SK-N-SH treated with all-trans-retinoic acid at 6 μM for 48 hours (cell line): ENCODE measurements at regions not wholly inside any gene's neighbourhood (a gene's known extent, or its start where the extent isn't known, plus 50 kb on each side); places are given as distances from the start of the nearest gene placed in this dataset.

Source experiments
- ATAC-seq: fragments of 200-7000 bp; cut with Tn5 transposase; 3 replicates; pipeline ENCODE4 v1.9.1; 2020; ENCODE audit warnings: mild to moderate bottlenecking, moderate library complexity
- ARNTL ChIP-seq: fragments of 450-650 bp; formaldehyde crosslinking; IDR thresholded peaks from 2 replicates; pipeline ENCODE4 v1.5.0; 2020; ENCODE audit warnings: low read depth, mild to moderate bottlenecking, moderate library complexity, borderline replicate concordance
- BACH2 ChIP-seq: fragments of 250-450 bp; sonication (Bioruptor Pico); IDR thresholded peaks from 2 replicates; pipeline ENCODE4 v1.9.0; 2021; ENCODE audit warnings: mild to moderate bottlenecking, borderline replicate concordance
- CREB5 ChIP-seq: fragments of 250-450 bp; sonication (Bioruptor Pico); IDR thresholded peaks from 2 replicates; pipeline ENCODE4 v1.5.1; 2020; ENCODE audit warnings: low read depth, mild to moderate bottlenecking, moderate library complexity
- CSDC2 ChIP-seq: fragments of 250-450 bp; sonication (Bioruptor Pico); IDR thresholded peaks from 2 replicates; pipeline ENCODE4 v1.5.0; 2020; ENCODE audit warnings: mild to moderate bottlenecking, moderate library complexity
- CSRNP3 ChIP-seq: fragments of 250-450 bp; sonication (Bioruptor Pico); IDR thresholded peaks from 2 replicates; pipeline ENCODE4 v1.5.1; 2021; ENCODE audit warnings: mild to moderate bottlenecking, moderate library complexity
- ESRRG ChIP-seq: fragments of 250-450 bp; sonication (Bioruptor Pico); IDR thresholded peaks from 2 replicates; pipeline ENCODE4 v1.6.1; 2021; ENCODE audit warnings: mild to moderate bottlenecking
- GLIS3 ChIP-seq: fragments of 250-450 bp; sonication (Bioruptor Pico); IDR thresholded peaks from 2 replicates; pipeline ENCODE4 v1.5.0; 2020; ENCODE audit warnings: mild to moderate bottlenecking, moderate library complexity
- ISL1 ChIP-seq: fragments of 250-450 bp; sonication (Bioruptor Pico); IDR thresholded peaks from 2 replicates; pipeline ENCODE4 v2.1.2; 2022; ENCODE audit warnings: mild to moderate bottlenecking, moderate library complexity
- OSR1 ChIP-seq: fragments of 250-450 bp; sonication (Bioruptor Pico); IDR thresholded peaks from 2 replicates; pipeline ENCODE4 v1.8.0; 2022; ENCODE audit warnings: moderate library complexity, mild to moderate bottlenecking, inconsistent platforms
- PPARA ChIP-seq: fragments of 250-450 bp; sonication (Bioruptor Pico); IDR thresholded peaks from 2 replicates; pipeline ENCODE4 v1.5.0; 2020; ENCODE audit warnings: mild to moderate bottlenecking, borderline replicate concordance
- RARB ChIP-seq: fragments of 250-450 bp; sonication (Bioruptor Pico); IDR thresholded peaks from 2 replicates; pipeline ENCODE4 v1.8.0; 2021; ENCODE audit warnings: mild to moderate bottlenecking, moderate library complexity
- SNAI2 ChIP-seq: fragments of 250-450 bp; sonication (Bioruptor Pico); IDR thresholded peaks from 2 replicates; pipeline ENCODE4 v1.5.0; 2020; ENCODE audit warnings: mild to moderate bottlenecking, moderate library complexity
- TSHZ2 ChIP-seq: fragments of 250-450 bp; sonication (Bioruptor Pico); IDR thresholded peaks from 2 replicates; pipeline ENCODE4 v1.5.0; 2020; ENCODE audit warnings: mild to moderate bottlenecking, moderate library complexity
- ZC3H10 ChIP-seq: fragments of 250-450 bp; sonication (Bioruptor Pico); IDR thresholded peaks from 2 replicates; pipeline ENCODE4 v1.5.1; 2021; ENCODE audit warnings: mild to moderate bottlenecking, moderate library complexity
- ZFP3 ChIP-seq: fragments of 250-450 bp; sonication (Bioruptor Pico); IDR thresholded peaks from 2 replicates; pipeline ENCODE4 v1.5.0; 2020; ENCODE audit warnings: mild to moderate bottlenecking, moderate library complexity
- ZFP30 ChIP-seq: fragments of 450-650 bp; formaldehyde crosslinking; IDR thresholded peaks from 2 replicates; pipeline ENCODE4 v1.5.0; 2022; ENCODE audit warnings: mild to moderate bottlenecking, moderate library complexity
- ZNF70 ChIP-seq: fragments of 450-650 bp; formaldehyde crosslinking; IDR thresholded peaks from 2 replicates; pipeline ENCODE4 v1.5.0; 2020; ENCODE audit warnings: mild to moderate bottlenecking, moderate library complexity
- ZNF8 ChIP-seq: fragments of 450-650 bp; formaldehyde crosslinking; IDR thresholded peaks from 2 replicates; pipeline ENCODE4 v1.5.0; 2020; ENCODE audit warnings: mild to moderate bottlenecking, moderate library complexity
- TF ChIP-seq, protein P1 (sequence below): fragments of 250-450 bp; sonication (Bioruptor Pico); IDR thresholded peaks from 2 replicates; pipeline ENCODE4 v1.8.0; 2021; ENCODE audit warnings: low read depth, mild to moderate bottlenecking, moderate library complexity, borderline replicate concordance
- TF ChIP-seq, protein P2 (sequence below): fragments of 250-450 bp; sonication (Bioruptor Pico); IDR thresholded peaks from 2 replicates; pipeline ENCODE4 v1.8.0; 2020; ENCODE audit warnings: mild to moderate bottlenecking, moderate library complexity, borderline replicate concordance

DNA sequence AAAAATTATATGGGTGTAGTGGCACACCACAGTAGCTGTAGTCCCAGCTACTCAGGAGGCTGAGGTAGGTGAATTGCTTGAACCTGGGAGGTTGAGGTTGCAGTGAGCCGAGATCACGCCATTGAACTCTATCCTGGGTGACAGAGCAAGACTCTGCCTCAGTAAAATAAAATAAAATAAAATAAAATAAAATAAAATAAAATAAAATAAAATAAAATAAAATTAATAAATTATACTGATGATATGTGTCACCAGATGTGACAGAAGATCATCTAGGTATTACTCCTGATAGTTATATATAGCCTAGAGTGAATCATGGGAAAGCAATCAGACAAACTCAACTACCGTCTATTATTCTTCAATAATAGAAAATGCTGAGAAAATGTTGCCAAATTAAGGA, 972.5 kb downstream of the MRPL39 start:
- no peak for ATAC-seq
- TF ChIP-seq ARNTL (CRISPR knock-in tag) (no peak), CSDC2 (CRISPR knock-in tag) (no peak), RARB (CRISPR knock-in tag) (no peak), OSR1 (CRISPR knock-in tag) (no peak), CSRNP3 (CRISPR knock-in tag) (no peak), ZNF70 (CRISPR knock-in tag) (no peak), ISL1 (CRISPR knock-in tag) (no peak), TSHZ2 (CRISPR knock-in tag) (no peak), PPARA (no peak), GLIS3 (CRISPR knock-in tag) (no peak), ESRRG (CRISPR knock-in tag) (no peak), BACH2 (CRISPR knock-in tag) (no peak), ZNF8 (no peak), ZC3H10 (no peak), ZFP3 (CRISPR knock-in tag) (no peak), ZFP30 (CRISPR knock-in tag) (no peak), CREB5 (CRISPR knock-in tag) (no peak), SNAI2 (CRISPR knock-in tag) (no peak)
- TF ChIP-seq, protein P1, sequence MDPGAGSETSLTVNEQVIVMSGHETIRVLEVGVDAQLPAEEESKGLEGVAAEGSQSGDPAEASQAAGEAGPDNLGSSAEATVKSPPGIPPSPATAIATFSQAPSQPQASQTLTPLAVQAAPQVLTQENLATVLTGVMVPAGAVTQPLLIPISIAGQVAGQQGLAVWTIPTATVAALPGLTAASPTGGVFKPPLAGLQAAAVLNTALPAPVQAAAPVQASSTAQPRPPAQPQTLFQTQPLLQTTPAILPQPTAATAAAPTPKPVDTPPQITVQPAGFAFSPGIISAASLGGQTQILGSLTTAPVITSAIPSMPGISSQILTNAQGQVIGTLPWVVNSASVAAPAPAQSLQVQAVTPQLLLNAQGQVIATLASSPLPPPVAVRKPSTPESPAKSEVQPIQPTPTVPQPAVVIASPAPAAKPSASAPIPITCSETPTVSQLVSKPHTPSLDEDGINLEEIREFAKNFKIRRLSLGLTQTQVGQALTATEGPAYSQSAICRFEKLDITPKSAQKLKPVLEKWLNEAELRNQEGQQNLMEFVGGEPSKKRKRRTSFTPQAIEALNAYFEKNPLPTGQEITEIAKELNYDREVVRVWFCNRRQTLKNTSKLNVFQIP (CRISPR knock-in tag), result no peak
- TF ChIP-seq, protein P2, sequence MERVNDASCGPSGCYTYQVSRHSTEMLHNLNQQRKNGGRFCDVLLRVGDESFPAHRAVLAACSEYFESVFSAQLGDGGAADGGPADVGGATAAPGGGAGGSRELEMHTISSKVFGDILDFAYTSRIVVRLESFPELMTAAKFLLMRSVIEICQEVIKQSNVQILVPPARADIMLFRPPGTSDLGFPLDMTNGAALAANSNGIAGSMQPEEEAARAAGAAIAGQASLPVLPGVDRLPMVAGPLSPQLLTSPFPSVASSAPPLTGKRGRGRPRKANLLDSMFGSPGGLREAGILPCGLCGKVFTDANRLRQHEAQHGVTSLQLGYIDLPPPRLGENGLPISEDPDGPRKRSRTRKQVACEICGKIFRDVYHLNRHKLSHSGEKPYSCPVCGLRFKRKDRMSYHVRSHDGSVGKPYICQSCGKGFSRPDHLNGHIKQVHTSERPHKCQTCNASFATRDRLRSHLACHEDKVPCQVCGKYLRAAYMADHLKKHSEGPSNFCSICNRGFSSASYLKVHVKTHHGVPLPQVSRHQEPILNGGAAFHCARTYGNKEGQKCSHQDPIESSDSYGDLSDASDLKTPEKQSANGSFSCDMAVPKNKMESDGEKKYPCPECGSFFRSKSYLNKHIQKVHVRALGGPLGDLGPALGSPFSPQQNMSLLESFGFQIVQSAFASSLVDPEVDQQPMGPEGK (CRISPR knock-in tag), result no peak
- TF ChIP-seq, all 23 proteins: peak for 0

GRCh38 chr21:24628536-24628935, 978.7 kb downstream of the MRPL39 start:
- TF ChIP-seq, protein P1 (CRISPR knock-in tag), result no peak
- ATAC-seq, result no peak

DNA sequence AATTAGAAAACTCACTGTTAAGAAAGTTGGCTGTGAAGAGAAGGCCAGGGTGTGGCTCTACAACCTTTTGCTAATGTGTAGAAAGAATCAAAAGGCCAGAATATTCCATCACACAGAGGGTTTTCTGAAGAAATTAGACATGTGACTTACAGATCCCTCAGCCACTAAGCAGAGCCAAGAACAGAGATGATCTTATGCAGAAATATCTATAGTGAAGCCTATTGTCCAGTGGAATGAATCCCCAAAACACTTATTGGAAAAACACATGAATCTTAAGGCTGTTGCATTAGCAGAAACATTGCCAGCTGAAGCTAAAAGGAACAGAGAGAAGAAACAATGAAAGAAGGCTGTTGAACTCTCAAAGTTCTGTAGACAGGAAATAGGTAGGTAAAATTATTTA, 979.2 kb downstream of the MRPL39 start:
- TF ChIP-seq CSDC2 (CRISPR knock-in tag), result no peak
- TF ChIP-seq ZNF70 (CRISPR knock-in tag), result no peak
- TF ChIP-seq ESRRG (CRISPR knock-in tag), result no peak
- TF ChIP-seq ARNTL (CRISPR knock-in tag), result no peak
- TF ChIP-seq CSRNP3 (CRISPR knock-in tag), result no peak
- no peak for TF ChIP-seq ZC3H10
- TF ChIP-seq ZFP3 (CRISPR knock-in tag), result no peak
- TF ChIP-seq OSR1 (CRISPR knock-in tag), result no peak
- no peak for ATAC-seq
